GM12874 (cell line): ENCODE measurements at regions not wholly inside any gene's neighbourhood (a gene's known extent, or its start where the extent isn't known, plus 50 kb on each side); places are given as distances from the start of the nearest gene placed in this dataset.

Experiments used
- CTCF ChIP-seq: IDR thresholded peaks from 2 replicates; pipeline ENCODE4 v1.5.1; 2011; ENCODE audit warnings: low read depth, mild to moderate bottlenecking, control low read depth, low read length, moderate library complexity; ENCODE audit not compliant: insufficient read depth

DNA sequence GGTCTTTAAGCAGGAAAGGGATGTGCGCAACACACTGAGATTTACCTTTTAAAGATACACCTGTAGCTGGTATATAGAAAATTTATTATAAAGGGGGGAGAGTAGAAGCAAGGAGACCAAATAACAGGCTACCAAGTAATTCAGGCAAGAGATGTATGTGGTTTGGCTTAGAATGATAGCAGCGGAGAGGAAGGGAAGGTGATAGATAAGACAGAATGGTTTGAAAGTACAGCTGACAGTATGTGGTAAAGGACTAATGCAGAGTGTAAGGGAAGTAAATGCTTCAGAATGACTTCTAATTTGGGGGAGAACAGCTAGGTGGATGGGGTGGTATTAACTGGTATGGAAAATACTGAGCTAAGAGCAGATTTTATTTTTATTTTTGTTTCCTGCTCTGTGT lies 308.9 kb downstream of the ANTXR2 start:
- no peak for TF ChIP-seq CTCF

GRCh38 chr4:79763486-79764075 lies 309.4 kb downstream of the ANTXR2 start:
- no peak for TF ChIP-seq CTCF

- TF ChIP-seq CTCF, result no peak
Measured at GRCh38 chr4:79759793-79760192, 313.2 kb downstream of the ANTXR2 start.

GRCh38 chr4:79757600-79757999 lies 315.4 kb downstream of the ANTXR2 start:
- TF ChIP-seq CTCF, result no peak

GRCh38 chr4:79756140-79756895 lies 316.7 kb downstream of the ANTXR2 start:
- no peak for TF ChIP-seq CTCF

DNA sequence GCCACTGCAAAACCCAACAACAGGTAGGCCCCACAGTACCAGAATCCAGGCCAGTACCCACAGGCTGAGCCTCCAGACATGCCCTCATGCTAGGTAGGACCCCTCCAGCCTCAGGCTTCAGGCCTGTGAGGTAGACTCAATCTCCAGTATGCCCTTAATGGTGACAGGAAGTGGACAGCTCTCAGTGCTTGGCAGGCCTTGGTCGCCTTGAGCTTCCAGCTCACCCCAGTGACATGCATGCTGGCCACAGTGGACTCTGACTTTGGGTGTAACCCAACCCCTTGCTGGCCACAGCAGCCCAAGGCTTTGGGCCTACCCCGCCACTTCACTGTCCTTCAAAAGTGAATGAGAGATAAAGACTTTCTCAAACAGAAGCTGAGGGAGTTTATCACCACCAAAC lies 324.2 kb downstream of the ANTXR2 start:
- no peak for TF ChIP-seq CTCF

- TF ChIP-seq CTCF, result no peak
Measured at GRCh38 chr4:79747252-79747651, 325.8 kb downstream of the ANTXR2 start.
